ENCODE measurements at regions not wholly inside any gene's neighbourhood (a gene's known extent, or its start where the extent isn't known, plus 50 kb on each side); places are given as distances from the start of the nearest gene placed in this dataset.

- no peak for TF ChIP-seq CTCF (conservative IDR thresholded peaks at IDR 0.05)
- Mint-ChIP-seq H3K9me3 (no peaks in the 10 kb centered on the region), H3K27me3 (no peaks in the 10 kb centered on the region), H3K4me3 (no peak overlapping the region), H3K27ac (no peak overlapping the region), H3K36me3 (no peaks in the 10 kb centered on the region), H3K4me1 (ENCODE audit: unreplicated experiment) (no peaks in the 10 kb centered on the region)
- no peak for DNase-seq (ENCODE audit: extremely low spot score, unreplicated experiment)
Measured at GRCh38 chr1:168980180-168980579, 126.3 kb upstream of the ATP1B1 start.

DNA sequence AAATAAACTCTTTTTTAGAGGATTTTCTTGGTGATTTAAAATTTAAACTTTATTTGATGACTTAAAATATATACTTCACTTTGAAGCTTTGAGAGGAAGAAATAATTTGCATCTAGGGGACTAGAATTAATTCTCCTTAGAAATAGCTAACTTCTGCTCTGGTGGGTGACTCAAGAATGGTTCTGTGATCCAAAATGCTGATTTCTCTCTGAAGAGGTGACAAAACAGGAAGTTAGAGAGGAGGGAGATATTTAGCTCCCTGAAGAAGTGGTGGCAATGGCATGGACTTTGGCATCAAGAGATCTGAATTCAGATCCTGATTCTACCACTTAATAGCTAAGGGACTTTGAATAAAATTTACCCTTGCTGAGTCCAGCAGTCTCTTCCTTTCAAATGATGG lies 125.8 kb upstream of the ATP1B1 start:
- Mint-ChIP-seq H3K27ac (no peak overlapping the region), H3K27me3 (no peaks in the 10 kb centered on the region), H3K4me1 (ENCODE audit: unreplicated experiment) (no peaks in the 10 kb centered on the region), H3K9me3 (no peaks in the 10 kb centered on the region), H3K4me3 (no peak overlapping the region), H3K36me3 (no peaks in the 10 kb centered on the region)
- TF ChIP-seq CTCF (conservative IDR thresholded peaks at IDR 0.05) = no peak
- DNase-seq (ENCODE audit: extremely low spot score, unreplicated experiment) = no peak

- DNase-seq (ENCODE audit: extremely low spot score, unreplicated experiment) = no peak
- no peak overlapping the region for H3K27ac Mint-ChIP-seq
- TF ChIP-seq CTCF (conservative IDR thresholded peaks at IDR 0.05) = no peak
Measured at GRCh38 chr1:168982778-168983177, 123.7 kb upstream of the ATP1B1 start.

GRCh38 chr1:168987330-168987729 lies 119.2 kb upstream of the ATP1B1 start:
- Mint-ChIP-seq H3K36me3 (no peaks in the 10 kb centered on the region), H3K4me1 (ENCODE audit: unreplicated experiment) (no peaks in the 10 kb centered on the region), H3K9me3 (no peaks in the 10 kb centered on the region), H3K4me3 (no peak overlapping the region), H3K27me3 (no peaks in the 10 kb centered on the region), H3K27ac (no peak overlapping the region)
- DNase-seq (ENCODE audit: extremely low spot score, unreplicated experiment) = no peak
- no peak for TF ChIP-seq CTCF (conservative IDR thresholded peaks at IDR 0.05)

More at GRCh38 chr1:168982778-168983177, 123.7 kb upstream of the ATP1B1 start:
- Mint-ChIP-seq H3K9me3 (no peaks in the 10 kb centered on the region), H3K27me3 (no peaks in the 10 kb centered on the region), H3K4me1 (ENCODE audit: unreplicated experiment) (no peaks in the 10 kb centered on the region), H3K36me3 (no peaks in the 10 kb centered on the region), H3K4me3 (no peak overlapping the region)

DNA sequence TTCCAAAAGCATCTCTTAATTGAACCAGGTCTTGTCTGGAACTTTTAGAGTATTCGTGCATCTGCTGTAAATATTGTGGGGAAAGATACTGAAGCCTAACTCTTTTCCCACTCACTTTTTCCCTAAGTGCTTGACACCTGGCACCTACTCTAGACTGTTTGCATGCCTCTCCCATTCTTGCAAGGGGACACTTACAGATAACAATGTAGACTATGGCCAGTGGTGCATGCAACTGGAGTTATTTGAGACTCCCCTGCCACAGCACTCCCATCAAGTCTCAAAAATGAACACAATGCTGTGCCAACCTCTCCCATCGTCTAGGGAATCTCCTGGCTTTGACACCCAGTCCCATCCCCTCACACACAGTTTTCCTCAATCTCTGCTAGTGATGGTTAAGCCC lies 118.6 kb upstream of the ATP1B1 start:
- H3K27me3 Mint-ChIP-seq = no peaks in the 10 kb centered on the region
- TF ChIP-seq CTCF (conservative IDR thresholded peaks at IDR 0.05) = no peak
- no peak overlapping the region for H3K4me3 Mint-ChIP-seq
- no peak overlapping the region for H3K27ac Mint-ChIP-seq
- DNase-seq (ENCODE audit: extremely low spot score, unreplicated experiment) = no peak
- no peaks in the 10 kb centered on the region for H3K9me3 Mint-ChIP-seq
- no peaks in the 10 kb centered on the region for H3K36me3 Mint-ChIP-seq
- H3K4me1 Mint-ChIP-seq (ENCODE audit: unreplicated experiment) = no peaks in the 10 kb centered on the region

DNA sequence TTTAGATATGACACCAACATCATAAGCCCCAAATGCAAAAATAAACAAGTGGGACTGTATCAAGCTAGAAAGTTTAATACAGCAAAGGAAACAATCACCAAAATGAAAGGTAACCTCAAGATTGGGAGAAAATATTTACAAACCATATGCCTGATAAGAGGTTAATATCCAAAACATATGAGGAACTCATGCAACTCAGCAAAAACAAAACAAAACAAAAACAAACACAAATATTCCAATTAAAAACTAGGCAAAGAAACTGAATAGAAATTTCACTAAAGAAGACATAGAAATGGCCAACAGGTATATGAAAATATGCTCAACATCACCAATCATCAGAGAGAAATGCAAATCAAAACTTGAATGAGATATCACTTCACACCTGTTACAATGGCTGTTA lies 116.5 kb upstream of the ATP1B1 start:
- DNase-seq (ENCODE audit: extremely low spot score, unreplicated experiment) = no peak
- Mint-ChIP-seq H3K4me1 (ENCODE audit: unreplicated experiment) (no peaks in the 10 kb centered on the region), H3K9me3 (peaks cover under 1% of the 10 kb centered on the region), H3K36me3 (no peaks in the 10 kb centered on the region), H3K27ac (no peak overlapping the region), H3K4me3 (no peak overlapping the region), H3K27me3 (no peaks in the 10 kb centered on the region)
- TF ChIP-seq CTCF (conservative IDR thresholded peaks at IDR 0.05) = no peak
